ENCODE measurements at regions not wholly inside any gene's neighbourhood (a gene's known extent, or its start where the extent isn't known, plus 50 kb on each side); places are given as distances from the start of the nearest gene placed in this dataset.

DNA sequence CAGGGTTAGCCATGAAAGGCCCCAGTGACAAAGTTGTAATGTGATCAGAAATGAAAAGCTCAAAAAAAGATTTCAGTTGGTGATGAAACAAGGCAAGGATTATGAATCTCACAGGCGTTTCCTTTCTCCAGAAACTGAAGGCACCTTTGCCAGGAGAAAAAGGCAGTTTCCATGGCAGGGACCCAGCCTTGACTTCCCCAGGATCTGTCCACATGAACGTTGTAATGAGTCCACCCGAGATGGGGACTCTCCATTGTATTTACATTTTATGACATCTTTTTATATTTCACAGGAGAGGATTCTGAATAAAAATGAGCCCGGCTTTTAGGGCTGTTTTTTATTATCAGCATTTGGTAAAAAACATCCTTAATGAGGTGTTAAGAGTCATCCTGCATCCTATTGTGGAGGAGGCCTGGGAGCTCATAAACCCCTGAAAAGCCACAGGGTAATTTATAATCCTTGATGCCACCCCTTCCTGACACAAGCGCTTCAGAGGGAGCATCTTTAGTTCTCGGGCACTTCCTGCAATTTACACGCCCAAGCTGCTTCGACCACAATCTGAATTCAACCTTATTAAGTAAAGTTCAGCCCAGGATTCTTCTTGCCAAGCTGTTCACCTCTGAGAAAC lies 74.1 kb upstream of the SALL4 start:
- DNase-seq (ENCODE audit: low spot score) = no peak

DNA sequence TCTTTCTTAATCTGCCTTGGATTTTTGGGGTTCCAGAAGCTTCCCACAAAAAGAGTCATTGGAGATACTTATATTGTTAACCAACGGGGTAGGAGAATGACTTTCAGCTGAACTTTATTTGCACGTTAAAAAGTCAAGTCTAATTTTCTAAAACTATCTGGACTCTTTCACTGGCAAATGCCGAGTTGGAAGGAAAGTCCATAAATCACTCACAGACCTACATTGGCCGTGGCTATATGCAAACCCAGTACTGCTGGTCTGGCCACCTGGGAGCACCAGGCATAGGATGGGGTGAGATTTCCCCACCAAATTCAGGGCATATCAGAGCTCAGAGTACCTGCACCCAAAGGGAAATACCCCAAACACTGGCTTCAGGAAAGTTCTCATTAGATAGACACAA lies 71.3 kb upstream of the SALL4 start:
- DNase-seq (ENCODE audit: low spot score) = no peak

DNA sequence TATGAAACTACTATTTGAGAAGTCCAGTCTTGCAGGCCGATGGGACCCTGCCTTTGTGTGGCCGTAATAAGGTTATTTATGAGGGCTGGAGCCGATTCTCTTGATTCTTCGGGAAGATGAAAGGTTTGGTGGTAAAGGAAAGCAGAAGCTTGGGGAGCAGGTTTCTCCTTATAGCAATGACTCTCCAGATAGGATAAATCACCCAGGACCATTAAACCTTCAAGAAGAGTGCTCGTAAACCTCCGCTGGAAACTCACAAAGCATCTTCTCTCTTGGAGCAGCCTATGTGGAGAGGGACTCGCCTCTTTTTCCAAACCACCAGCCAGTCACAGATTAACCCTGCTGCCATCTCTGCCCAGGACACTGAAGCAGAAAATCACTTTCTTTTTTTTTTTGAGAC lies 69.6 kb upstream of the SALL4 start:
- DNase-seq (ENCODE audit: low spot score) = no peak

DNA sequence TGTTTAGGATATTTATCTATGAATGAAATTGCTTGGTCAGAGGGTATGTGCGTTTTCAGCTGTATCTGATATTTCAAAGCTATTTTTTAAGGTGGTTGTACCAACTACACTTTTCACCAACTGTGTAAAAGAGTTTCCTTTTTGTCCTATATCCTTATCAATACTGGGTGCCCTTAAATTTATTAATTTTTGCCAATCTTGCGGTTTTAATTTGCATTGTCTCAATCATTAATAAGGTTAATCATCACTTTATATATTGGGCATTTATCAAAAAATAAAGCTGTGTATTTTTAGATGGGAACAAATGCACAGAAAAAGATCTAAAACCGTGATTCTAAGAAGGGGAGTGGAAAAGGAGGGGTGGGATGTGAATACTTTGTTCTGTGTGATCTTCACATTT lies 66.7 kb upstream of the SALL4 start:
- no peak for DNase-seq (ENCODE audit: low spot score)

DNA sequence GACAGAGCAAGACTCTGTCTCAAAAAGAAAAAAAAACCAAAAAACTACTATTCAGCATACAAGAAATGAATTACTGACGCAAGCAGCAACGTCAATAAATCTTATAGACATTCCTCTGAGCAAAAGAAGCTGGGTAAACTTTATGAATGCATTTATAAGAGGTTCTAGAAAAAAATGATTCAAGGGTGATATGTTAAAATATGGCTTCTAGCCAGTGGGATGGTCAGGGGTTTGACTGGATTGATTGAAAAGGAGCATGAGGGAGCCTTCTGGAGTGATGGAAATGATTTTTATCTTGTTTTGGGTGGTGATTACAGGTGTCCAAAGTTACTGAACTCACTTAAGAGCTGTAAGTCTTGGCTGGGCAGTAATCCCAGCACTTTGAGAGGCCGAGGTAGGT lies 64.9 kb upstream of the SALL4 start:
- DNase-seq (ENCODE audit: low spot score) = no peak

DNA sequence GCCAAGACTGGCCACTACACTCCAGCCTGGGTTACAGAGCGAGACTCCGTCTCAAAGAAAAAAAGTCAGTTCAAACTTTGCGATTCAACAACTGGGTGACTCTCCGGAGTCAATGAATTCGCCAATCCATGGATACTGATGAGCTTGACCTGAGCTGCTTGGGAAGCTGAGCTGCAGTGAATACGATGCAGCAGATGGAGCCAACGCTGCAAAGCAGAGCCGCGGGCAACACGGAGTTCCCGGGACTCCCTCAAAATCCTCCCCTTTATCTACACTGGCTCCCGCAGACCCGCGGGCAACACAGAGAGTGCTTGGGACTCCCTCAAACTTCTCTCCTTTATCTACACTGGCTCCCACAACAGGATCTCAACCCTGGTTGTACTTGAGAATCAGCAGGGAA lies 62.6 kb upstream of the SALL4 start:
- DNase-seq (ENCODE audit: low spot score) = no peak

DNA sequence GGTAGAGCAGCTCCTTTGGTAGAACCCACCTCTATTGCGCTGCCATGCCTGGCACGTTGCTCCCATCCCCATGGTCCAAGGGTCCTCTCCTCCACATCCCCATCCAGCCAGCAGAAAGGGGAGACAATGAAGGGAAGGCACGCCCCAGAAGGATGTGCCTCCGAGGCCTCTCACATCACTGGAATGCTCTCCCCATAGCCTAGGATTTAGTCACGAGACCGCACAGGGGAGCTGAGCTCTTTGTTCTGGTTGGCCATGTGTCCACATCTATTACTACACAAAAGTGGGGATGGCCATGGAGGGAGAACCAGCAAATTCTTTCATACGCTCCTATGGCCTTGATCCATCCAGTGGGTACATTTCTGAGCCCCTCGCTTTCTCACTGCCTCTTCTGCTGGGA lies 60.5 kb upstream of the SALL4 start:
- no peak for DNase-seq (ENCODE audit: low spot score)

DNA sequence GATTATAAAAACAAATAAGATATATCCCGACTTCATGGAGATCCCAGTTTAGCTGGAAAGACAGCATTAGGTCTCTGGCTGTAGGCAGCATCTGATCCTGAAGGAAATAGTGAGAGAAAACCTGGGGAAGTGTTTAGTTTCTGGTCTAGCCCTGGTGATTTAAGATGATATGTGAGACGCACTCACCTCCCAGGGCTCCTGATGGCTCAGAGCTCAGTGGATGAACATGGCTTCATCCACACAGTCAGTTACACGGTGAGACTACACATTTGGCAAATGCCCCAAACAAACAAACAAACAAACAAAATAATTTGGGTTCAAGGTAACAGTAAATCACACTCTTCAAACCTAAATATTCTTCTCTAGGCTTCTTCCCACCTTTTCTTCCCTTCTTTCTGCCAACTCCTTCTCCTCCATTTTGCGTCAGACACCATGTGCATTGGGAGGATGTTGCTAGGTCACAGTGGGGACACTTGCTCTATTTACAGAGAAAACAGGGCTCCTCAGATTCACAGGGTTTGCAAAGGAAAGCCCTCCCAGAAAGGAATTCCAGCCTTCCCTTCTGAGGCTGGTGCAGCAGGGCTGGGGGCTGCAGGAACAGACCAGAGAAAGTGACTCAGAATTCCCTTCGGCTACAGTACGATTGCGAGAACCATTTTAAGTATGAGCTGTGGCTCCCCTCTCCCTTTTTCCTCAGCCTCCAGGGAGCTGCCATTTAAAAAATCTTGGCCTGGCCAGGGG lies 59.6 kb upstream of the SALL4 start:
- no peak for DNase-seq (ENCODE audit: low spot score)

DNA sequence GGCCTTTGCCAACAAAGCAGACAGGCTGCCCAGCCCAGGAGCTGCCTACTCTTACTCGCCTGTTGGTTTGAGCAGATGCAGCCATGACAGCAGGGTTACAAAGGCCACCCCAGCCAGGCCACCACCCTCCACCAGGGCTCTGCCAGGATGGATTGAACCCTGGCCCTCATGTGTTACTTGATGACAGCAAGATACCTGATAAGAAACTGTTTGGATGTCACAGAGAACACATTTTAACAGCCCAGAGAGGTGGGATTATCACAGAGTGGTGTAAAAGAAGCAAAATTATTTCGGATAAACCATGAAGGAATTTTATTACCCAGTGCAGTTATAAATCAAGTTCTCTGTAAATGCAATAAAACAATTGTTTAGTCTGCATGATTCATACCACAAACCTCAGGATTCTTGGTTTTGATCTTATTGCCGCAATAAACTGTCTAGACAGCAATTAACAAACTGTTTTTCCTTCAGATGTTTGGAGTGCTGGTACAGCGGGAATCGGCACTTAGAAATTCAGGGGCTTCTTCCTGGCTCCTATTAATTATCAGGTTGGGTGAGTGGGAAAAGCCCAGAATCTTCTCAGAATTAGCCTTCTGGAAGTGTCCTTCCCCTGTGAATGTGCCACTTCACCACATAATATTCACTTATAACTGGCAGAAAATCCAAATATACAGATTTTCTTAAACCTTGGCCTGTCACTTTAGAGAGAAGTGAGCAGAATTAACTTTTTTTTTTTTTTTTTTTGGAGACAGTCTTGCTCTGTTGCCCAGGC lies 58.0 kb upstream of the SALL4 start:
- DNase-seq (ENCODE audit: low spot score) = peak; percentile 87

DNA sequence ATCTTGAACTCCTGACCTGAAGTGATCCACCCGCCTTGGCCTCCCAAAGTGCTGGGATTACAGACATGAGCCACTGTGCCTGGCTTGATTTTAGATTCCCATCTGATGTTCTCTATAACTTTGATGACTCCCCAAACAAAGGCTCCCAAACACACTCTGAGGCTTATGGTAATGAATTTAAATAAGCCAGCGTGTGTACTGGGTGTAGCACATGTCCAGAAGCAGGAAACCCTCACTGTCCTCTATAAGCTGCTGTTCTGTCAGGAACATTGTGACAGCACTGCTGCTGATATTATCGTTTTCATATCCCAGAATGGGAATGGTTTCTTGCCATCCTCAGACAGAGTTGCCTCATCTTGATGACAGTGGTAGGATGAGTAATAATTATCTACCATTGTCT lies 54.1 kb upstream of the SALL4 start:
- DNase-seq (ENCODE audit: low spot score) = no peak

DNA sequence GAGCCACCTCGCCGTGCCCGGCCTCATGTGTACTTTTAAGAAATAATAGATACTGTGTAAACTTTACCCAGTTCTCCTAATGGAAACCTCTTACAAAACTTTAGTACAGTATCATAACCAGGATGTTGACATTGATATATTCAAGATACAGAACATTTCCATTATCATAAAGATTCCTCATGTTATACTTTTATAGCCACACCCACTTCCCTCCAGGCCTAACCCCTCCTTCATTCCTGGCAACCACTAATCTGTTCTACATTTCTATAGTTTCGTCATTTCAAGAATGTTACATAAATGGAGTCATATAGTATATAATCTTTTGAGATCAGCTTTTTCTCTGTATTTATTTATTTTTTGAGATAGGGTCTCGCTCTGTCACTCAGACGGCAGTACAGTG lies 52.6 kb upstream of the SALL4 start:
- no peak for DNase-seq (ENCODE audit: low spot score)

All from H4 (cell line).